Neutrophil (primary cell): ENCODE measurements at regions not wholly inside any gene's neighbourhood (a gene's known extent, or its start where the extent isn't known, plus 50 kb on each side); places are given as distances from the start of the nearest gene placed in this dataset.

Experiments used
- H3K27ac ChIP-seq: fragments of 200-600 bp; sonication (generic); 2 replicates; pipeline ENCODE4 v1.5.1; 2016; ENCODE audit warnings: mild to moderate bottlenecking, moderate library complexity
- H3K27me3 ChIP-seq: fragments of 200-600 bp; sonication (generic); 2 replicates; pipeline ENCODE4 v1.6.0; 2016; ENCODE audit warnings: mild to moderate bottlenecking
- H3K36me3 ChIP-seq: fragments of 200-600 bp; sonication (generic); 2 replicates; pipeline ENCODE4 v1.5.1; 2017
- H3K4me1 ChIP-seq, 2 experiments: fragments of 200-600 bp in 1 of 2; sonication (generic) in 1 of 2; 1 replicate in 1 of 2; 2 replicates in 1 of 2; pipeline versions ENCODE4 v1.5.1 to v1.6.1; 2013 to 2016; ENCODE audit warnings: low read depth in 1 of 2, low read length in 1 of 2, mild to moderate bottlenecking in 1 of 2, moderate library complexity in 1 of 2; ENCODE audit not compliant: control insufficient read depth in 1 of 2, insufficient read depth in 1 of 2
- H3K4me3 ChIP-seq, 2 experiments: fragments of 200-600 bp in 1 of 2; sonication (generic) in 1 of 2; 1 replicate in 1 of 2; 2 replicates in 1 of 2; pipeline ENCODE4 v1.5.1; 2013 to 2016; ENCODE audit warnings: low read depth in 1 of 2, low read length in 1 of 2, mild to moderate bottlenecking in 1 of 2, moderate library complexity in 1 of 2
- H3K9me3 ChIP-seq: fragments of 200-600 bp; sonication (generic); 2 replicates; pipeline ENCODE4 v1.5.1; 2016
- CTCF ChIP-seq: fragments of 200-600 bp; sonication (generic); IDR thresholded peaks from 2 replicates; pipeline ENCODE4 v1.5.1; 2016; ENCODE audit warnings: antibody characterized with exemption

GRCh38 chr18:47557160-47557559 is 305.7 kb upstream of the SKOR2 start:
- H3K4me3 ChIP-seq = no peak overlapping the region
- no peaks in the 10 kb centered on the region for H3K36me3 ChIP-seq
- no peaks in the 10 kb centered on the region for H3K4me1 ChIP-seq
- H3K27ac ChIP-seq = no peak overlapping the region
- no peak for TF ChIP-seq CTCF
- H3K9me3 ChIP-seq = no peaks in the 10 kb centered on the region
- peaks cover 29% of the 10 kb centered on the region for H3K27me3 ChIP-seq

DNA sequence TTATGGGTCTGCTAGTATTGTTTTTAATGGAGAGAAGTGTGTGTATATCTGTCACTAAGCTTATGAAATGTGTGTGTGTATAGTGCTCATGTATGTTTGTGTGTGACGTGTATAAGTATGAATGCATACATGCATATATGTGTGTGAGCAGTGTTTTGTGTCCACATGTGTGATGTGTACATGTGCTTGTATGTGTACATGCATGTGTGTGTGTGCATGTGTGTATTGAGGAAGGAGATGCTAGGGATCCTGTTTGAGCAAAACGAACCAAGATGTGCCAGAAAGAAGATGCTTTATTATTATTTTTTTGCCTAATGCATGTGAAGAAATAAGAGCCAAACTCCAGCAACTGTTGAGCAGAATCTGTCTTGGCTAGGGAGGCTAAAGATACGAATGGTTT is 301.3 kb upstream of the SKOR2 start:
- Histone ChIP-seq H3K4me1 (no peaks in the 10 kb centered on the region), H3K4me3 (no peak overlapping the region), H3K36me3 (no peaks in the 10 kb centered on the region), H3K9me3 (no peaks in the 10 kb centered on the region), H3K27ac (no peak overlapping the region), H3K27me3 (peaks cover 3% of the 10 kb centered on the region)
- no peak for TF ChIP-seq CTCF

DNA sequence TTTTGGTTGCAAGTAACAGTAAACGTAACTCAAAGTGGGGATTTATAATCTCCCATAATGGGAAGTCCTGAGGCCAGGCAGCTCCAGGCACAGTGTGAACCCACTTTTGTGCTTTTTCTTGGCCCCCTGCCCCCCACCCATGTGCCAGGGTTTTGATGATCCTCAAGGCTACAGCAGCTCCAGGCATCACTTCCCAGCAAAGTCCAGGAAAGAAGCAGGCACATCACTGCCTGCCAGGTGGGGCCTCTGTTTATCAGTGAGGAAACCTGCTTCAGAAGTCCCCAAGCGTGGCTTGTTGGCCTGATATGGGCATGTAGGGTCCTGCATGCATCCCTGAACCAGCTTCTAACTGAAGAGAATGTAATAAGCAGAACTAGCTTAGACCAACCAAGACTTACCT is 299.2 kb upstream of the SKOR2 start:
- no peaks in the 10 kb centered on the region for H3K9me3 ChIP-seq
- H3K27me3 ChIP-seq = no peaks in the 10 kb centered on the region
- no peaks in the 10 kb centered on the region for H3K4me1 ChIP-seq
- no peak overlapping the region for H3K4me3 ChIP-seq
- TF ChIP-seq CTCF = no peak
- no peak overlapping the region for H3K27ac ChIP-seq
- no peaks in the 10 kb centered on the region for H3K36me3 ChIP-seq

GRCh38 chr18:47549021-47549540 is 297.6 kb upstream of the SKOR2 start:
- H3K4me1 ChIP-seq = no peaks in the 10 kb centered on the region
- H3K9me3 ChIP-seq = no peaks in the 10 kb centered on the region
- H3K4me3 ChIP-seq = no peak overlapping the region
- no peak for TF ChIP-seq CTCF
- H3K36me3 ChIP-seq = no peaks in the 10 kb centered on the region
- H3K27me3 ChIP-seq = no peaks in the 10 kb centered on the region
- no peak overlapping the region for H3K27ac ChIP-seq

DNA sequence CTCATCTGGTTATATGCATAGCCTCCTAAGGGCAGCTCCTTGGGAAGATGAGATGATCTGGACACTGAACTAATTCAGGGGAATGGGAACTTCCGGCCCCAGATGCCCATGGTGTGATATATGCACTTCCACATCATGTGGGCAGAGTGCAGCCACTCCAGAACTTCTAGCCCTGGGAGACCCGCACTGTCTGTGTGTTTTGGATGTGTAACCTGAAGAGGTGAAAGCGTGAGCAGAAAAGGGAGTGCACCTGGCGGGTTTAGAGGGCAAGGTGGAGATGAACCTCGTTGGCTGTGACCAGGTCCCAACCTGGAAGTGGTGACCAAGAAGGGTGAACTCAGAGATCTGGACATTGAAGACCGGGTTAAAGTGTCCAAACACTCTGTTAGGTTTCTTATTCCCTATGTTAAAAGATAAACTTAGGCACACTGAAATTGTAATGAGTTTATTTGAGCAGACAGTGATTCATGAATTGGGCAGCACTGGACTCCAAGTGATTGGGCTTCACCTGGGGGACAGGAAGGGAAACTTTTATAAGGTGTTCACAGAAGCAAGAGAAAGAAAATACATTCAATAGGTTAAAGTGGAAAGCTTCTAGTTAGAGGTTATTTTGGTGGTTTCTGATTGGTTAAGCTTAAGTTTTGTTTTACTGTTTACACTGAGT is 296.2 kb upstream of the SKOR2 start:
- no peak for TF ChIP-seq CTCF
- no peak overlapping the region for H3K4me3 ChIP-seq
- no peaks in the 10 kb centered on the region for H3K4me1 ChIP-seq
- no peak overlapping the region for H3K27ac ChIP-seq
- no peaks in the 10 kb centered on the region for H3K9me3 ChIP-seq
- no peaks in the 10 kb centered on the region for H3K27me3 ChIP-seq
- no peaks in the 10 kb centered on the region for H3K36me3 ChIP-seq
